ENCODE measurements at regions not wholly inside any gene's neighbourhood (a gene's known extent, or its start where the extent isn't known, plus 50 kb on each side); places are given as distances from the start of the nearest gene placed in this dataset.

DNA sequence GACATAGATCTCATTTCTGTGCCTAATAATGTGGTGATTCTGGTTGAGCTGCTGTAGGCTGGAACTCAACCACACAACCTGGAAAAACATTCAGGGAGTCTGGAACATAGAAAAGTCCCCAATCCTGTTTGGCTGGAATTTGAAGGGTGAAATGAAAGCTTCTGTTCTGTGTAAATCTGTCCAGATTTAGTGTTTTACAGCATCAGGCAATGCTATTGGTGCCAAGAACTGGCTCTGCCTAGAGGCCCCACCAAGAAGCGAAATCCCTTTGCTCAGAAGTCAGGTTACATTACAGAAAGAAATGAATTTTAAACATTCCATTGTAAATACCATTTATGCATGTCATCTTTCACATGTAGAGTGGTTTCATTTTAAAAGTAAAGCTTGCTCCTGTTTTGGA lies 56.3 kb downstream of the TMEM174 start:
- no peaks in the 10 kb centered on the region for H3K36me3 ChIP-seq (ENCODE audit: control insufficient read depth in 1 of 2, insufficient read depth in 2 of 2, low read length in 2 of 2)
- H3K9me3 ChIP-seq (ENCODE audit: control insufficient read depth in 1 of 2, low read length in 2 of 2): no peaks in the 10 kb centered on the region
- peaks cover 0 to 20% of the 10 kb centered on the region in 2 donors for H3K4me1 ChIP-seq (ENCODE audit: control insufficient read depth in 1 of 2, insufficient read depth in 2 of 2, low read length in 2 of 2)
- H3K27ac ChIP-seq (ENCODE audit: low read length): no peak overlapping the region
- H3K27me3 ChIP-seq (ENCODE audit: low read depth, low read length): peaks cover 48% of the 10 kb centered on the region
- no peak overlapping the region for H3K4me3 ChIP-seq (ENCODE audit: low read depth in 1 of 2, low read length in 2 of 2)

GRCh38 chr5:73228052-73228451 lies 55.1 kb downstream of the TMEM174 start:
- Histone ChIP-seq H3K27ac (ENCODE audit: low read length) (no peak overlapping the region), H3K36me3 (ENCODE audit: control insufficient read depth in 1 of 2, insufficient read depth in 2 of 2, low read length in 2 of 2) (no peaks in the 10 kb centered on the region), H3K9me3 (ENCODE audit: control insufficient read depth in 1 of 2, low read length in 2 of 2) (no peaks in the 10 kb centered on the region), H3K4me3 (ENCODE audit: low read depth in 1 of 2, low read length in 2 of 2) (no peak overlapping the region), H3K4me1 (ENCODE audit: control insufficient read depth in 1 of 2, insufficient read depth in 2 of 2, low read length in 2 of 2) (peaks cover 0 to 10% of the 10 kb centered on the region in 2 donors), H3K27me3 (ENCODE audit: low read depth, low read length) (peaks cover 39% of the 10 kb centered on the region)

All from muscle layer of duodenum (tissue), 2 donors.